Endodermal cell (in vitro differentiated cells): ENCODE measurements at regions not wholly inside any gene's neighbourhood (a gene's known extent, or its start where the extent isn't known, plus 50 kb on each side); places are given as distances from the start of the nearest gene placed in this dataset.

Experiments used
- DNase-seq: peaks from one replicate; pipeline ENCODE4 v3.0.0-alpha.2; 2017
- H3K27ac ChIP-seq: 2 replicates; pipeline ENCODE4 v1.5.1; 2013; ENCODE audit warnings: mild to moderate bottlenecking, low read depth, low read length, moderate library complexity
- H3K27me3 ChIP-seq: 2 replicates; pipeline ENCODE4 v1.6.1; 2013; ENCODE audit warnings: mild to moderate bottlenecking, low read length, moderate library complexity; ENCODE audit not compliant: insufficient read depth, control insufficient read depth, poor library complexity, severe bottlenecking
- H3K36me3 ChIP-seq: 2 replicates; pipeline ENCODE4 v1.7.0; 2013; ENCODE audit warnings: mild to moderate bottlenecking, low read length, moderate library complexity; ENCODE audit not compliant: control insufficient read depth, insufficient read depth
- H3K4me1 ChIP-seq: one replicate; pipeline ENCODE4 v1.7.0; 2013; ENCODE audit warnings: low read length; ENCODE audit not compliant: control insufficient read depth, insufficient read depth
- H3K4me3 ChIP-seq: 2 replicates; pipeline ENCODE4 v1.5.1; 2013; ENCODE audit warnings: mild to moderate bottlenecking, low read length, moderate library complexity
- H3K9ac ChIP-seq: 2 replicates; pipeline ENCODE4 v1.6.1; 2013; ENCODE audit warnings: mild to moderate bottlenecking, low read length, moderate library complexity; ENCODE audit not compliant: poor library complexity, severe bottlenecking; ENCODE audit errors: extremely low read depth
- H3K9me3 ChIP-seq: 2 replicates; pipeline ENCODE4 v1.6.1; 2013; ENCODE audit warnings: mild to moderate bottlenecking, low read length, moderate library complexity; ENCODE audit not compliant: control insufficient read depth
- H3K27ac Mint-ChIP-seq: 2 replicates; pipeline ENCODE4 v1.8.0; 2020; ENCODE audit warnings: mixed read lengths
- H3K27me3 Mint-ChIP-seq: 2 replicates; pipeline ENCODE4 v1.8.0; 2021; ENCODE audit warnings: mild to moderate bottlenecking, mixed read lengths; ENCODE audit not compliant: insufficient read depth
- H3K36me3 Mint-ChIP-seq: 2 replicates; pipeline ENCODE4 v1.8.0; 2020; ENCODE audit warnings: low read depth, mixed read lengths
- H3K4me1 Mint-ChIP-seq: 2 replicates; pipeline ENCODE4 v1.8.0; 2020; ENCODE audit warnings: mixed read lengths
- H3K4me3 Mint-ChIP-seq: 2 replicates; pipeline ENCODE4 v1.8.0; 2020; ENCODE audit warnings: mild to moderate bottlenecking, moderate library complexity, mixed read lengths
- H3K9me3 Mint-ChIP-seq: 2 replicates; pipeline ENCODE4 v1.8.0; 2020; ENCODE audit warnings: mild to moderate bottlenecking, mixed read lengths
- CTCF ChIP-seq: fragments of 200-600 bp; sonication (generic); conservative IDR thresholded peaks from 2 replicates; pipeline ENCODE4 v1.5.0; 2021; ENCODE audit warnings: antibody characterized with exemption, mild to moderate bottlenecking
- WGBS, 2 experiments: methylation state at CpG; one replicate each; pipeline versions ENCODE4 v1.1.5 to v1.1.7; 2013; ENCODE audit warnings: missing lambda C conversion rate in 2 of 2, mixed read lengths in 1 of 2; ENCODE audit not compliant: insufficient coverage in 1 of 2, insufficient read length in 1 of 2; 5-methylcytosine and 5-hydroxymethylcytosine counted together

DNA sequence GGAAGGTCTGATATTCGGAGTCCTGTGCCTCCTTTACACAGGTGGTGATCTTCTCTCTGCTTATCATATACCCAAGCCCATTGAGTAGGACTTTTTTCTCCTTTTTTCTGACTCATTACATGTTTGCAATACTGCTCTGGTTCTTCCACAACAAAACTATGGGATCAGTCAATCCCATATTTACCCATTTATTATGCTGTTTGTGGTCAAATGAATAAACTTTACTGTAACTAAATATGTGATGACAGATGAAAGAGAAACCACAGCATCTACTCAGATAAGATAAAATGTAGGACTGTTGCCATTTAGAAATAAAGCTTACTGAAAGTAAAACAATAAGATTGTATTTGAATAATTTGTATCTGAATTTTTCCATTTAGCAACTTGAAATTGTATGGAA lies 958.7 kb upstream of the FAT3 start:
- H3K9me3 Mint-ChIP-seq: no peaks in the 10 kb centered on the region

GRCh38 chr11:91264481-91264880 lies 960.1 kb upstream of the FAT3 start:
- Mint-ChIP-seq H3K27ac (no peak overlapping the region), H3K36me3 (no peaks in the 10 kb centered on the region), H3K4me3 (no peak overlapping the region), H3K27me3 (no peaks in the 10 kb centered on the region), H3K4me1 (peaks cover 5% of the 10 kb centered on the region), H3K9me3 (no peaks in the 10 kb centered on the region)
- TF ChIP-seq CTCF: no peak
- H3K9ac ChIP-seq: no peak overlapping the region
- no peaks in the 10 kb centered on the region for H3K27me3 ChIP-seq
- no peak overlapping the region for H3K27ac ChIP-seq
- H3K9me3 ChIP-seq: no peaks in the 10 kb centered on the region
- DNase-seq: no peak
- H3K4me3 ChIP-seq: no peak overlapping the region
- H3K36me3 ChIP-seq: no peaks in the 10 kb centered on the region
- no peaks in the 10 kb centered on the region for H3K4me1 ChIP-seq
- 78% methylated on average over 1 of the region's 2 CpGs; no CpG with 5 or more reads in 1 of the 2 experiments for WGBS, 2 experiments

More for the DNA sequence above, 958.7 kb upstream of the FAT3 start:
- Histone ChIP-seq H3K9ac (no peak overlapping the region), H3K36me3 (no peaks in the 10 kb centered on the region), H3K27me3 (no peaks in the 10 kb centered on the region), H3K9me3 (no peaks in the 10 kb centered on the region), H3K4me1 (no peaks in the 10 kb centered on the region), H3K27ac (no peak overlapping the region), H3K4me3 (no peak overlapping the region)
- 87 to 88% methylated on average over 1 of the region's 1 CpG for WGBS, 2 experiments
- H3K27ac Mint-ChIP-seq: no peak overlapping the region
- H3K36me3 Mint-ChIP-seq: no peaks in the 10 kb centered on the region
- TF ChIP-seq CTCF: no peak
- peaks cover 5% of the 10 kb centered on the region for H3K4me1 Mint-ChIP-seq
- no peak for DNase-seq
- no peak overlapping the region for H3K4me3 Mint-ChIP-seq
- no peaks in the 10 kb centered on the region for H3K27me3 Mint-ChIP-seq

GRCh38 chr11:91263496-91264365 lies 960.9 kb upstream of the FAT3 start:
- WGBS, 2 experiments: 85 to 90% methylated on average over 4 to 8 of the region's 9 CpGs
- no peak overlapping the region for H3K27ac Mint-ChIP-seq
- DNase-seq: no peak

More at GRCh38 chr11:91263496-91264365, 960.9 kb upstream of the FAT3 start:
- Mint-ChIP-seq H3K4me1 (peaks cover 5% of the 10 kb centered on the region), H3K9me3 (no peaks in the 10 kb centered on the region), H3K27me3 (no peaks in the 10 kb centered on the region), H3K4me3 (no peak overlapping the region), H3K36me3 (no peaks in the 10 kb centered on the region)
- Histone ChIP-seq H3K9me3 (no peaks in the 10 kb centered on the region), H3K27ac (no peak overlapping the region), H3K4me1 (no peaks in the 10 kb centered on the region), H3K36me3 (no peaks in the 10 kb centered on the region), H3K27me3 (no peaks in the 10 kb centered on the region), H3K9ac (no peak overlapping the region), H3K4me3 (no peak overlapping the region)
- TF ChIP-seq CTCF: no peak
